Osteocyte (in vitro differentiated cells): ENCODE measurements at regions not wholly inside any gene's neighbourhood (a gene's known extent, or its start where the extent isn't known, plus 50 kb on each side); places are given as distances from the start of the nearest gene placed in this dataset.

Experiments used
- DNase-seq: peaks from one replicate; pipeline ENCODE4 v3.0.0; 2021; ENCODE audit warnings: mixed read lengths; ENCODE audit not compliant: unreplicated experiment; ENCODE audit errors: extremely low spot score
- H3K27ac Mint-ChIP-seq: one replicate; pipeline ENCODE4 v1.8.0; 2021; ENCODE audit warnings: mild to moderate bottlenecking, mixed read lengths; ENCODE audit not compliant: unreplicated experiment
- H3K27me3 Mint-ChIP-seq: one replicate; pipeline ENCODE4 v1.8.0; 2021; ENCODE audit warnings: mixed read lengths; ENCODE audit not compliant: unreplicated experiment
- H3K36me3 Mint-ChIP-seq: one replicate; pipeline ENCODE4 v1.8.0; 2021; ENCODE audit warnings: mixed read lengths; ENCODE audit not compliant: unreplicated experiment
- H3K4me1 Mint-ChIP-seq: one replicate; pipeline ENCODE4 v1.8.0; 2021; ENCODE audit warnings: mixed read lengths; ENCODE audit not compliant: unreplicated experiment
- H3K4me3 Mint-ChIP-seq: one replicate; pipeline ENCODE4 v1.8.0; 2021; ENCODE audit warnings: mild to moderate bottlenecking, moderate library complexity, mixed read lengths; ENCODE audit not compliant: unreplicated experiment
- H3K9me3 Mint-ChIP-seq: one replicate; pipeline ENCODE4 v1.8.0; 2021; ENCODE audit warnings: mixed read lengths; ENCODE audit not compliant: unreplicated experiment
- CTCF ChIP-seq: fragments of 200-600 bp; sonication (generic); IDR thresholded peaks from 2 replicates; pipeline ENCODE4 v1.5.0; 2021; ENCODE audit warnings: antibody characterized with exemption, mild to moderate bottlenecking, moderate library complexity

- TF ChIP-seq CTCF = no peak
- Mint-ChIP-seq H3K36me3 (no peaks in the 10 kb centered on the region), H3K9me3 (peaks cover 4% of the 10 kb centered on the region), H3K27me3 (peaks cover 8% of the 10 kb centered on the region), H3K4me3 (no peak overlapping the region), H3K4me1 (no peaks in the 10 kb centered on the region), H3K27ac (no peak overlapping the region)
- DNase-seq = no peak
Observed at GRCh38 chr1:221025501-221025900, 146.3 kb downstream of the HLX start.

GRCh38 chr1:221025956-221026355 lies 146.7 kb downstream of the HLX start:
- H3K27ac Mint-ChIP-seq = no peak overlapping the region
- H3K9me3 Mint-ChIP-seq = peaks cover 4% of the 10 kb centered on the region
- peaks cover 8% of the 10 kb centered on the region for H3K27me3 Mint-ChIP-seq
- H3K4me1 Mint-ChIP-seq = no peaks in the 10 kb centered on the region
- DNase-seq = no peak
- TF ChIP-seq CTCF = no peak
- H3K36me3 Mint-ChIP-seq = no peaks in the 10 kb centered on the region
- no peak overlapping the region for H3K4me3 Mint-ChIP-seq

- DNase-seq = no peak
- no peaks in the 10 kb centered on the region for H3K4me1 Mint-ChIP-seq
- no peak overlapping the region for H3K4me3 Mint-ChIP-seq
- no peaks in the 10 kb centered on the region for H3K36me3 Mint-ChIP-seq
- peaks cover 4% of the 10 kb centered on the region for H3K9me3 Mint-ChIP-seq
- TF ChIP-seq CTCF = no peak
- H3K27ac Mint-ChIP-seq = no peak overlapping the region
- peaks cover 8% of the 10 kb centered on the region for H3K27me3 Mint-ChIP-seq
Observed at GRCh38 chr1:221029981-221030649, 150.9 kb downstream of the HLX start.

GRCh38 chr1:221030990-221031389 lies 151.7 kb downstream of the HLX start:
- Mint-ChIP-seq H3K27ac (no peak overlapping the region), H3K4me1 (no peaks in the 10 kb centered on the region), H3K36me3 (no peaks in the 10 kb centered on the region), H3K4me3 (no peak overlapping the region), H3K27me3 (peaks cover 8% of the 10 kb centered on the region), H3K9me3 (peaks cover 4% of the 10 kb centered on the region)
- DNase-seq = no peak
- no peak for TF ChIP-seq CTCF

- H3K4me1 Mint-ChIP-seq = no peaks in the 10 kb centered on the region
- H3K4me3 Mint-ChIP-seq = no peak overlapping the region
- DNase-seq = no peak
- peaks cover 4% of the 10 kb centered on the region for H3K9me3 Mint-ChIP-seq
- H3K36me3 Mint-ChIP-seq = no peaks in the 10 kb centered on the region
- no peak overlapping the region for H3K27ac Mint-ChIP-seq
- no peak for TF ChIP-seq CTCF
- H3K27me3 Mint-ChIP-seq = peaks cover 8% of the 10 kb centered on the region
Observed at GRCh38 chr1:221031458-221032203, 152.4 kb downstream of the HLX start.
